K562 (cell line): ENCODE measurements at regions not wholly inside any gene's neighbourhood (a gene's known extent, or its start where the extent isn't known, plus 50 kb on each side); places are given as distances from the start of the nearest gene placed in this dataset.
"Not testable (repeated sequence)": the region's sequence is repeated elsewhere in the genome, so short reads cannot be mapped to it uniquely, and the experiment has no call there.

Source experiments
- ATAC-seq: fragments of 200-7000 bp; cut with Tn5 transposase; 3 replicates; pipeline ENCODE4 v1.9.1; 2020; ENCODE audit warnings: moderate library complexity
- BruUV-seq: library from RNA; stranded (reverse); fragments of 400-500 nt; replicated peaks from 2 replicates; lab custom pipeline; 2021; lab: Mats Ljungman, UMichigan
- CTCF ChIA-PET: fragments of 300-600 bp; formaldehyde crosslinking; extraction: SDS; loops from one replicate; lab custom pipeline; 2021; ENCODE audit warnings: low intra/inter-chr PET ratio; lab: Yijun Ruan, JAX
- POLR2A ChIA-PET: fragments of 300-600, 350-650 bp; sonication (Branson Sonifier 250); formaldehyde crosslinking; extraction: SDS; loops from one replicate; lab custom pipeline; 2021; ENCODE audit warnings: antibody characterized with exemption, inconsistent platforms; lab: Yijun Ruan, JAX
- DNase-seq, 4 experiments: peaks; one replicate each; pipeline versions ENCODE4 v3.0.0 to v3.0.0-alpha.2; 2011 to 2018; ENCODE audit warnings: low spot score in 3 of 4, mixed read lengths in 3 of 4; ENCODE audit errors: extremely low read depth in 1 of 4
- FAIRE-seq: peaks from 2 replicates; lab custom pipeline; 2011; peaks lifted over from hg19 to GRCh38; lab: Jason Lieb, UNC
- H2AFZ ChIP-seq: 2 replicates; pipeline ENCODE4 v1.6.0; 2011; ENCODE audit warnings: low read depth, low read length, control low read depth, inconsistent platforms
- H3K27ac ChIP-seq: fragments of 200-600 bp; 3 replicates; pipeline ENCODE4 v1.8.0; 2011; ENCODE audit warnings: low read depth, mild to moderate bottlenecking, control low read depth, inconsistent platforms, low read length, moderate library complexity, mixed read lengths; ENCODE audit errors: extremely low read depth
- H3K27me3 ChIP-seq, 2 experiments: fragments of 300-600 bp in 1 of 2; 2 replicates in 1 of 2; 3 replicates in 1 of 2; pipeline versions ENCODE4 v1.6.0 to v1.8.0; 2011; ENCODE audit warnings: inconsistent platforms in 2 of 2, low read length in 2 of 2, mild to moderate bottlenecking in 1 of 2, mixed read lengths in 1 of 2, moderate library complexity in 1 of 2; ENCODE audit not compliant: control insufficient read depth in 2 of 2, insufficient read depth in 2 of 2
- H3K36me3 ChIP-seq: fragments of 300-600 bp; 3 replicates; pipeline ENCODE4 v1.8.0; 2011; ENCODE audit warnings: mild to moderate bottlenecking, low read length, inconsistent platforms; ENCODE audit not compliant: control insufficient read depth, insufficient read depth
- H3K4me1 ChIP-seq, 2 experiments: fragments of 200-600 bp in 1 of 2; replicated peaks in 1 of 2; 2 replicates in 1 of 2; 3 replicates in 1 of 2; pipeline versions ENCODE4 v1.5.1 to v1.8.0; 2011; ENCODE audit warnings: inconsistent platforms in 2 of 2, low read length in 2 of 2, mild to moderate bottlenecking in 1 of 2, mixed read lengths in 1 of 2, moderate library complexity in 1 of 2; ENCODE audit not compliant: control insufficient read depth in 2 of 2, insufficient read depth in 2 of 2
- H3K4me2 ChIP-seq: 2 replicates; pipeline ENCODE4 v1.6.1; 2011; ENCODE audit warnings: low read length, control low read depth, inconsistent platforms, mixed read lengths; ENCODE audit not compliant: insufficient read depth
- H3K4me3 ChIP-seq: fragments of 200-600 bp; sonication (generic), shearing (Covaris generic); 2 replicates; pipeline ENCODE4 v1.5.1; 2016; ENCODE audit warnings: control low read depth, inconsistent platforms
- H3K79me2 ChIP-seq: fragments of 200-600 bp; 3 replicates; pipeline ENCODE4 v1.8.0; 2011; ENCODE audit warnings: low read length, inconsistent platforms; ENCODE audit not compliant: control insufficient read depth, insufficient read depth
- H3K9ac ChIP-seq, 2 experiments: 2 replicates each; pipeline versions ENCODE4 v1.6.0 to v1.6.1; 2011; ENCODE audit warnings: low read depth in 2 of 2, low read length in 2 of 2, control low read depth in 1 of 2, inconsistent platforms in 1 of 2, mild to moderate bottlenecking in 1 of 2, mixed read lengths in 1 of 2; ENCODE audit not compliant: insufficient read depth in 1 of 2
- H3K9me1 ChIP-seq: one replicate; pipeline ENCODE4 v1.6.0; 2011; ENCODE audit warnings: inconsistent platforms, mild to moderate bottlenecking, low read length, moderate library complexity; ENCODE audit not compliant: control insufficient read depth, insufficient read depth
- H3K9me3 ChIP-seq: replicated peaks from 2 replicates; pipeline ENCODE4 v1.5.1; 2011; ENCODE audit warnings: low read depth, low read length, inconsistent platforms; ENCODE audit not compliant: control insufficient read depth, insufficient read depth
- H4K20me1 ChIP-seq: replicated peaks from 2 replicates; pipeline ENCODE4 v1.6.1; 2011; ENCODE audit warnings: low read length, inconsistent platforms, mixed read lengths; ENCODE audit not compliant: control insufficient read depth, insufficient read depth
- C11orf30 ChIP-seq: fragments of 450-650 bp; IDR thresholded peaks from 2 replicates; pipeline ENCODE4 v1.6.1; 2016; ENCODE audit warnings: low read depth, mild to moderate bottlenecking
- MAFF ChIP-seq: IDR thresholded peaks from 2 replicates; pipeline ENCODE4 v1.6.1; 2012; ENCODE audit warnings: low read length, improper control_type of control experiment
- NCOA4 ChIP-seq: fragments of 450-650 bp; IDR thresholded peaks from 2 replicates; pipeline ENCODE4 v1.6.1; 2018; ENCODE audit warnings: mild to moderate bottlenecking; ENCODE audit not compliant: partially characterized antibody
- NFIC ChIP-seq: fragments of 450-650 bp; IDR thresholded peaks from 2 replicates; pipeline ENCODE4 v1.6.1; 2017; ENCODE audit warnings: mild to moderate bottlenecking, inconsistent platforms
- NFIX ChIP-seq: fragments of 250-450 bp; sonication (Bioruptor Pico); IDR thresholded peaks from 2 replicates; pipeline ENCODE4 v1.4.0; 2020; ENCODE audit warnings: low read depth, mild to moderate bottlenecking, moderate library complexity
- SLC30A9 ChIP-seq: fragments of 250-450 bp; sonication (Bioruptor Pico); IDR thresholded peaks from 2 replicates; pipeline ENCODE4 v1.8.0; 2022; ENCODE audit warnings: mild to moderate bottlenecking, moderate library complexity
- ZNF316 ChIP-seq: fragments of 450-650 bp; IDR thresholded peaks from 2 replicates; pipeline ENCODE4 v1.6.1; 2016
- ZNF584 ChIP-seq: fragments of 200-800 bp; sonication (Bioruptor generic); IDR thresholded peaks from 2 replicates; pipeline ENCODE4 v1.6.1; 2016; ENCODE audit warnings: low read depth, mild to moderate bottlenecking, missing genetic modification characterization, missing compliant biosample characterization
- WGBS: fragments of 100-300 bp; shearing (Covaris generic); methylation state at CpG from one replicate; pipeline ENCODE4 v1.1.6; 2016; ENCODE audit warnings: low coverage, mixed read lengths; ENCODE audit not compliant: insufficient coverage; ENCODE audit errors: missing lambda C conversion rate; 5-methylcytosine and 5-hydroxymethylcytosine counted together
- in situ Hi-C: fragments of 300-500 bp; cut with MboI; formaldehyde crosslinking; loops from 4 replicates; pipeline ENCODE4 v1.15.0; 2018; ENCODE audit warnings: inconsistent platforms, mixed read lengths
- intact Hi-C: fragments of 100-400 bp; cut with micrococcal nuclease; formaldehyde crosslinking; loops from 2 replicates; pipeline ENCODE4 v1.14.2; 2022
- TF ChIP-seq, protein P1 (sequence below): sonication (generic); formaldehyde crosslinking; IDR thresholded peaks from 2 replicates; pipeline ENCODE4 v1.8.1; 2023; ENCODE audit warnings: mild to moderate bottlenecking, missing genetic modification reagents

DNA sequence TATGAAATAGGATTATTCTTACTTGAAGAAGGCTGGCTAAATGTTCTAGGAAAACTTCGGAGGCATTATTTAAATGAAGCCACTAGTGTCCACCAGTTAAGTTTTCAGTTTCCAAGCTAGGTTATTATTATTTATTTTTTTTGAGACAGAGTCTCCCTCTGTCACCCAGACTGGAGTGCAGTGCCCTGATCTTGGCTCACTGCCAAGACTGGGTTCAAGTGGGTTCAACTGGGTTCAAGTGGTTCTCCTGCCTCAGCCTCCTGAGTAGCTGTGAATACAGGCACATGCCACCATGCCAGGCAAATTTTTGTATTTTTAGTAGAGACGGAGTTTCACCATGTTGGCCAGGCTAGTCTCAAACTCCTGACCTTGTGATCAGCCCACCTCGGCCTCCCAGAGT is 2155.6 kb downstream of the NCAM2 start:
- in situ Hi-C loops, H3K27me3 ChIP-seq, H4K20me1 ChIP-seq, ATAC-seq, H3K4me1 ChIP-seq, H2AFZ ChIP-seq, BruUV-seq: not testable (repeated sequence)
- TF ChIP-seq NFIX = peak; percentile 72
- peak; percentile 82 for TF ChIP-seq NFIC
- TF ChIP-seq, all 486 proteins: peak for 2; not testable (repeated sequence) for 484
- H3K9ac ChIP-seq, H3K9me3 ChIP-seq, FAIRE-seq, intact Hi-C loops, H3K79me2 ChIP-seq, CTCF ChIA-PET, H3K4me2 ChIP-seq, POLR2A ChIA-PET, H3K4me3 ChIP-seq, H3K27ac ChIP-seq, H3K9me1 ChIP-seq, H3K36me3 ChIP-seq, DNase-seq: not testable (repeated sequence)
- WGBS = 0% methylated on average over 3 of the region's 3 CpGs

DNA sequence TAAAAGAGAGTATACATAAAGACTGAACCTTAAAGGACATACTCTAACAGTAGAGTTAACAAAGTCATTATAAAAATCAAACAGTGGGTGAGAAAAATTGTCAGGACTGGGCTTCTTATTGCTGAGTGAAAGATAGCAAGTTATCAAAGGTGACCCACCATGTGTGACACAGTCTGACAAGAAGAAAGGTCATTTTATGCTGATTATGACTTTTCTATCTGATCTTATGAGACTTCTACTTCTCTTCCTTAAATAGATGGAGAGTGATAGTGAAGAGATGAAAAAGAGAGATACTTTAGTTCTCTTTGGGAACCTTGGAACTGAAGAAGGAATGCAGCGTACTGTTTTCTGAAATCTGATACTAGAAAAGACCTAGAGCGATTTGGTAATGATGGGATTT is 2157.1 kb downstream of the NCAM2 start:
- POLR2A ChIA-PET = no interaction called here
- in situ Hi-C loops = no loop called here

More for the DNA sequence above, 2157.1 kb downstream of the NCAM2 start:
- Histone ChIP-seq H3K4me2 (no peak overlapping the region), H3K9me3 (no peaks in the 10 kb centered on the region), H3K9ac (no peak overlapping the region), H3K79me2 (no peaks in the 10 kb centered on the region), H3K4me1 (no peaks in the 10 kb centered on the region), H3K36me3 (no peaks in the 10 kb centered on the region), H3K9me1 (no peaks in the 10 kb centered on the region), H2AFZ (no peak overlapping the region), H3K27me3 (no peaks in the 10 kb centered on the region), H3K4me3 (no peak overlapping the region), H4K20me1 (no peaks in the 10 kb centered on the region), H3K27ac (no peak overlapping the region)
- intact Hi-C loops = no loop called here
- no peak for FAIRE-seq
- ATAC-seq = no peak
- TF ChIP-seq, protein P1, sequence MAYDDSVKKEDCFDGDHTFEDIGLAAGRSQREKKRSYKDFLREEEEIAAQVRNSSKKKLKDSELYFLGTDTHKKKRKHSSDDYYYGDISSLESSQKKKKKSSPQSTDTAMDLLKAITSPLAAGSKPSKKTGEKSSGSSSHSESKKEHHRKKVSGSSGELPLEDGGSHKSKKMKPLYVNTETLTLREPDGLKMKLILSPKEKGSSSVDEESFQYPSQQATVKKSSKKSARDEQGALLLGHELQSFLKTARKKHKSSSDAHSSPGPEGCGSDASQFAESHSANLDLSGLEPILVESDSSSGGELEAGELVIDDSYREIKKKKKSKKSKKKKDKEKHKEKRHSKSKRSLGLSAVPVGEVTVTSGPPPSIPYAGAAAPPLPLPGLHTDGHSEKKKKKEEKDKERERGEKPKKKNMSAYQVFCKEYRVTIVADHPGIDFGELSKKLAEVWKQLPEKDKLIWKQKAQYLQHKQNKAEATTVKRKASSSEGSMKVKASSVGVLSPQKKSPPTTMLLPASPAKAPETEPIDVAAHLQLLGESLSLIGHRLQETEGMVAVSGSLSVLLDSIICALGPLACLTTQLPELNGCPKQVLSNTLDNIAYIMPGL (CRISPR knock-in tag) = no peak
- TF ChIP-seq ZNF316 (peak; percentile 39; the same call in 1 of the 2 replicates), C11orf30 (peak; percentile 35; the same call in 1 of the 2 replicates), SLC30A9 (no peak), NCOA4 (no peak), ZNF584 (CRISPR knock-in tag) (no peak), MAFF (0 out of 2 replicates have a peak, but pooled peaks have one; percentile 40)
- BruUV-seq = no TSS peak
- CTCF ChIA-PET = no interaction called here
- no peak for DNase-seq
- 0% methylated on average over 2 of the region's 2 CpGs for WGBS
